OCI-LY1 (cell line): ENCODE measurements at regions not wholly inside any gene's neighbourhood (a gene's known extent, or its start where the extent isn't known, plus 50 kb on each side); places are given as distances from the start of the nearest gene placed in this dataset.

Experiments
- H2AFZ ChIP-seq: fragments of 200-600 bp; sonication (generic), shearing (Covaris generic); 2 replicates; pipeline ENCODE4 v1.6.0; 2014; ENCODE audit warnings: antibody characterized with exemption, mild to moderate bottlenecking, low read length
- H3F3A ChIP-seq: fragments of 200-600 bp; sonication (generic), shearing (Covaris generic); 2 replicates; pipeline ENCODE4 v1.6.0; 2014; ENCODE audit warnings: mild to moderate bottlenecking, antibody characterized with exemption, low read length, moderate library complexity; ENCODE audit not compliant: insufficient read depth
- H3K27ac ChIP-seq: fragments of 200-600 bp; sonication (generic); 2 replicates; pipeline ENCODE4 v1.5.1; 2014; ENCODE audit warnings: low read length, mixed run types, mild to moderate bottlenecking, low read depth; ENCODE audit not compliant: poor library complexity, severe bottlenecking
- H3K27me3 ChIP-seq: fragments of 200-600 bp; sonication (generic); 2 replicates; pipeline ENCODE4 v1.6.0; 2014; ENCODE audit warnings: antibody characterized with exemption, mild to moderate bottlenecking, low read length, moderate library complexity; ENCODE audit not compliant: insufficient read depth
- H3K36me3 ChIP-seq: fragments of 200-600 bp; sonication (generic); 2 replicates; pipeline ENCODE4 v1.6.1; 2014; ENCODE audit warnings: mild to moderate bottlenecking, antibody characterized with exemption, low read length, moderate library complexity, mixed read lengths; ENCODE audit not compliant: insufficient read depth
- H3K4me1 ChIP-seq: fragments of 200-600 bp; sonication (generic); 2 replicates; pipeline ENCODE4 v1.5.1; 2014; ENCODE audit warnings: mild to moderate bottlenecking, low read length, moderate library complexity; ENCODE audit not compliant: insufficient read depth, severe bottlenecking
- H3K4me2 ChIP-seq: fragments of 200-600 bp; sonication (generic), shearing (Covaris generic); 2 replicates; pipeline ENCODE4 v1.6.1; 2014; ENCODE audit warnings: low read length
- H3K4me3 ChIP-seq: fragments of 200-600 bp; sonication (generic); 2 replicates; pipeline ENCODE4 v1.5.1; 2014; ENCODE audit warnings: low read length, low read depth, mild to moderate bottlenecking, mixed read lengths; ENCODE audit not compliant: poor library complexity, severe bottlenecking
- H3K79me2 ChIP-seq: fragments of 200-600 bp; shearing (Covaris generic); 2 replicates; pipeline ENCODE4 v1.6.1; 2016; ENCODE audit warnings: mixed run types, low read length, mixed read lengths; ENCODE audit not compliant: insufficient read depth
- H3K9ac ChIP-seq: fragments of 200-600 bp; sonication (generic), shearing (Covaris generic); 2 replicates; pipeline ENCODE4 v1.6.1; 2014; ENCODE audit warnings: mild to moderate bottlenecking, low read length, mixed read lengths
- H3K9me2 ChIP-seq: fragments of 200-600 bp; sonication (generic), shearing (Covaris generic); 2 replicates; pipeline ENCODE4 v1.6.1; 2014; ENCODE audit warnings: low read depth, mild to moderate bottlenecking, low read length, mixed read lengths
- H3K9me3 ChIP-seq: fragments of 200-600 bp; shearing (Covaris generic); 2 replicates; pipeline ENCODE4 v1.6.1; 2014; ENCODE audit warnings: low read length, mixed read lengths
- H4K20me1 ChIP-seq: fragments of 200-600 bp; sonication (generic), shearing (Covaris generic); 2 replicates; pipeline ENCODE4 v1.6.0; 2016; ENCODE audit warnings: mild to moderate bottlenecking, low read length; ENCODE audit not compliant: insufficient read depth
- EZH2 ChIP-seq: fragments of 200-600 bp; sonication (generic), shearing (Covaris generic); IDR thresholded peaks from 2 replicates; pipeline ENCODE4 v1.8.0; 2017; ENCODE audit warnings: borderline replicate concordance, mixed run types, mild to moderate bottlenecking, antibody characterized with exemption, low read length, moderate library complexity, mixed read lengths
- TF ChIP-seq, protein P1 (sequence below): fragments of 200-600 bp; sonication (generic), shearing (Covaris generic); IDR thresholded peaks from 2 replicates; pipeline ENCODE4 v1.5.1; 2017; ENCODE audit warnings: mild to moderate bottlenecking, antibody characterized with exemption, low read length, moderate library complexity, mixed read lengths

DNA sequence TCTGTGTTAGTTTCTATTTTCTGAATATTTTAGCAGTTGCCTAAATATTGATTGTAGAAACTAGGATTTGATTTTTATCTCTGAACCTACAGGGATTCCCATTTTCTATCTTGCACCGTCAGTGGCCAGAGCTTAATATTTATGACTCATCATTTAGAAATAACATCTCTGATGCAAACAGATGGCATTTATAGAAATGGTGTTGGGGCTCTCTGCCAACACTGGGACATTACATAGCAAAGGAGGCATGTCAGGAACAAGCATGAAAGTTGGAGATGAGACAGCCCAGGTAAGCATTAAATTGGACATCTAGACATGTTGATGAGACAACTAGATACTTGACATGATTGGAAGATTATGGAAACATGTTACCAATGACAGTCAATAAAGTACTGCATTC lies 165.3 kb upstream of the SYT4 start:
- Histone ChIP-seq H3F3A (no peaks in the 10 kb centered on the region), H2AFZ (no peak overlapping the region), H3K4me1 (no peaks in the 10 kb centered on the region), H3K27ac (no peak overlapping the region), H3K4me3 (no peak overlapping the region), H3K9me3 (no peaks in the 10 kb centered on the region), H4K20me1 (no peaks in the 10 kb centered on the region), H3K4me2 (no peak overlapping the region), H3K9me2 (no peaks in the 10 kb centered on the region), H3K27me3 (no peaks in the 10 kb centered on the region), H3K79me2 (no peaks in the 10 kb centered on the region), H3K36me3 (no peaks in the 10 kb centered on the region), H3K9ac (no peak overlapping the region)
- TF ChIP-seq, protein P1, sequence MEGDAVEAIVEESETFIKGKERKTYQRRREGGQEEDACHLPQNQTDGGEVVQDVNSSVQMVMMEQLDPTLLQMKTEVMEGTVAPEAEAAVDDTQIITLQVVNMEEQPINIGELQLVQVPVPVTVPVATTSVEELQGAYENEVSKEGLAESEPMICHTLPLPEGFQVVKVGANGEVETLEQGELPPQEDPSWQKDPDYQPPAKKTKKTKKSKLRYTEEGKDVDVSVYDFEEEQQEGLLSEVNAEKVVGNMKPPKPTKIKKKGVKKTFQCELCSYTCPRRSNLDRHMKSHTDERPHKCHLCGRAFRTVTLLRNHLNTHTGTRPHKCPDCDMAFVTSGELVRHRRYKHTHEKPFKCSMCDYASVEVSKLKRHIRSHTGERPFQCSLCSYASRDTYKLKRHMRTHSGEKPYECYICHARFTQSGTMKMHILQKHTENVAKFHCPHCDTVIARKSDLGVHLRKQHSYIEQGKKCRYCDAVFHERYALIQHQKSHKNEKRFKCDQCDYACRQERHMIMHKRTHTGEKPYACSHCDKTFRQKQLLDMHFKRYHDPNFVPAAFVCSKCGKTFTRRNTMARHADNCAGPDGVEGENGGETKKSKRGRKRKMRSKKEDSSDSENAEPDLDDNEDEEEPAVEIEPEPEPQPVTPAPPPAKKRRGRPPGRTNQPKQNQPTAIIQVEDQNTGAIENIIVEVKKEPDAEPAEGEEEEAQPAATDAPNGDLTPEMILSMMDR, result no peak
- no peak for TF ChIP-seq EZH2

DNA sequence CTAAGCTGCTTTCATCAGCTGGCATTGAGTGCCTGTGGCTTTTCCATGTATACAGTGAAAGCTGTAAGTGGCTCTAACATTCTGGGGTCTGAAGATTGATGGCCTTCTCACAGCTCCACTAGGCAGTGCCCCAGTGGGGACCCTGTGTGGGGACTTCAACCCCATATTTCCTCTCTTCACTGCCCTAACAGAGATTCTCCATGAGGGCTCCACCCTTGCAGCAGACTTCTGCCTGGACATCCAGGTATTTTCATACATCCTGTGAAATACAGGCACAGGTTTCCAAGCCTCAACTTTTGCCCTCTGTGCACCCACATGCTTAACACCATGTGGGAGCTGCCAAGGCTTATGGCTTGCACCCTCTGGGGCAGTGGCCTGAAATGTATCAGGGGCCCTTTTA lies 188.2 kb upstream of the SYT4 start:
- TF ChIP-seq, protein P1, result no peak
- no peak for TF ChIP-seq EZH2
- Histone ChIP-seq H3K27ac (no peak overlapping the region), H4K20me1 (no peaks in the 10 kb centered on the region), H3K27me3 (no peaks in the 10 kb centered on the region), H3K4me3 (no peak overlapping the region), H3K9me3 (peaks cover 10% of the 10 kb centered on the region; the same call in 1 of the 2 replicates), H3K4me2 (no peak overlapping the region), H3F3A (no peaks in the 10 kb centered on the region), H3K9me2 (no peaks in the 10 kb centered on the region), H3K79me2 (no peaks in the 10 kb centered on the region), H3K9ac (no peak overlapping the region), H2AFZ (no peak overlapping the region), H3K4me1 (no peaks in the 10 kb centered on the region), H3K36me3 (no peaks in the 10 kb centered on the region)

DNA sequence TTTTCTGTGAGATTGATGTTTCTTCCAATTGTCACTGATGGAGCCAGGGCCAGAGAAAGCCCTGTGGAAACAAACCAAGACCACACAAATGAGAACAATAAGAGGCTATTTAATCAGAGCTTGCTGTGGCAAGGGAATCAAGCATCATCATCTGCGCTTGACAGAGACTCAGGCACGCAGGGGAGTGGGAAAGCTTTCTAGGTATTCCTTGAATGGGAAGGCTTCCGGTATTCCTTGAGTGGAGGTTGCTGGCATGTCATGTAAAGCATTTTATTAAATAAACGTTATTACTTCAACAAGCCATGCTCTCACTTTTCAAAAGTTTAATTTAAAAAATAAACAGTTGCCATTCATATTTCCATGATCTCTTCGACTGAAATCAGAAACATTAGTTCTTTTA lies 194.6 kb upstream of the SYT4 start:
- Histone ChIP-seq H3K27me3 (no peaks in the 10 kb centered on the region), H3K4me1 (no peaks in the 10 kb centered on the region), H2AFZ (no peak overlapping the region), H3K9me3 (no peaks in the 10 kb centered on the region), H3F3A (no peaks in the 10 kb centered on the region), H3K79me2 (no peaks in the 10 kb centered on the region), H3K27ac (no peak overlapping the region), H3K36me3 (no peaks in the 10 kb centered on the region), H3K9ac (no peak overlapping the region), H3K4me3 (no peak overlapping the region), H3K4me2 (no peak overlapping the region), H4K20me1 (no peaks in the 10 kb centered on the region), H3K9me2 (no peaks in the 10 kb centered on the region)
- TF ChIP-seq, protein P1, result no peak
- no peak for TF ChIP-seq EZH2
